Neural cell (in vitro differentiated cells): ENCODE measurements at regions not wholly inside any gene's neighbourhood (a gene's known extent, or its start where the extent isn't known, plus 50 kb on each side); places are given as distances from the start of the nearest gene placed in this dataset.

ENCODE experiments used
- H2AFZ ChIP-seq: fragments of 200-600, 300-800 bp; sonication (generic), shearing (Covaris generic); 2 replicates; pipeline ENCODE4 v1.6.0; 2014; ENCODE audit warnings: low read depth, mild to moderate bottlenecking, antibody characterized with exemption, low read length, moderate library complexity
- H3F3A ChIP-seq: fragments of 200-600 bp; shearing (Covaris generic); 2 replicates; pipeline ENCODE4 v1.6.1; 2016; ENCODE audit warnings: mild to moderate bottlenecking, moderate library complexity, mixed read lengths, antibody characterized with exemption, low read length; ENCODE audit not compliant: insufficient read depth, poor library complexity, severe bottlenecking
- H3K27ac ChIP-seq: fragments of 200-600, 300-800 bp; sonication (generic), shearing (Covaris generic); 2 replicates; pipeline ENCODE4 v1.5.1; 2014; ENCODE audit warnings: mild to moderate bottlenecking, low read length, moderate library complexity
- H3K27me3 ChIP-seq: fragments of 300-800, 200-600 bp; sonication (generic), shearing (Covaris generic); 2 replicates; pipeline ENCODE4 v1.6.0; 2014; ENCODE audit warnings: mild to moderate bottlenecking, low read depth, low read length, moderate library complexity; ENCODE audit not compliant: insufficient read depth
- H3K36me3 ChIP-seq: fragments of 300-800, 200-600 bp; sonication (generic), shearing (Covaris generic); 2 replicates; pipeline ENCODE4 v1.5.1; 2014; ENCODE audit warnings: mild to moderate bottlenecking, antibody characterized with exemption, low read length, moderate library complexity; ENCODE audit not compliant: insufficient read depth
- H3K4me2 ChIP-seq: fragments of 300-800, 200-600 bp; sonication (generic), shearing (Covaris generic); 2 replicates; pipeline ENCODE4 v1.6.0; 2014; ENCODE audit warnings: mild to moderate bottlenecking, low read length
- H3K4me3 ChIP-seq: fragments of 300-800, 200-600 bp; sonication (generic), shearing (Covaris generic); 2 replicates; pipeline ENCODE4 v1.5.1; 2014; ENCODE audit warnings: mild to moderate bottlenecking, low read length, moderate library complexity
- H3K79me2 ChIP-seq: fragments of 200-600 bp; shearing (Covaris generic); replicated peaks from 2 replicates; pipeline ENCODE4 v1.6.0; 2014; ENCODE audit warnings: mild to moderate bottlenecking, low read length, moderate library complexity; ENCODE audit not compliant: insufficient read depth
- H3K9ac ChIP-seq: fragments of 300-800, 200-600 bp; sonication (generic), shearing (Covaris generic); 2 replicates; pipeline ENCODE4 v1.6.1; 2016; ENCODE audit warnings: mild to moderate bottlenecking, low read length, mixed read lengths
- H3K9me2 ChIP-seq: fragments of 200-600 bp; shearing (Covaris generic); 2 replicates; pipeline ENCODE4 v1.6.1; 2016; ENCODE audit warnings: mild to moderate bottlenecking, low read length, mixed read lengths; ENCODE audit not compliant: insufficient read depth
- H3K9me3 ChIP-seq: fragments of 200-600, 300-800 bp; sonication (generic), shearing (Covaris generic); 2 replicates; pipeline ENCODE4 v1.6.1; 2016; ENCODE audit warnings: mild to moderate bottlenecking, mixed run types, low read length, moderate library complexity, mixed read lengths
- H4K20me1 ChIP-seq: fragments of 200-600 bp; shearing (Covaris generic); 2 replicates; pipeline ENCODE4 v1.6.1; 2016; ENCODE audit warnings: mild to moderate bottlenecking, mixed run types; ENCODE audit not compliant: insufficient read depth
- CTCF ChIP-seq: fragments of 450-650 bp; IDR thresholded peaks from 2 replicates; pipeline ENCODE4 v1.5.1; 2014; ENCODE audit warnings: antibody characterized with exemption, mild to moderate bottlenecking, moderate library complexity; ENCODE audit not compliant: poor library complexity, severe bottlenecking
- EP300 ChIP-seq: fragments of 450-650 bp; conservative IDR thresholded peaks from 2 replicates; pipeline ENCODE4 v1.6.1; 2014; ENCODE audit warnings: antibody characterized with exemption, mild to moderate bottlenecking, moderate library complexity; ENCODE audit not compliant: poor library complexity, severe bottlenecking
- EZH2 ChIP-seq: fragments of 200-600, 300-800 bp; shearing (Covaris generic), sonication (generic); IDR thresholded peaks from 2 replicates; pipeline ENCODE4 v1.6.1; 2014; ENCODE audit warnings: antibody characterized with exemption, low read length, borderline replicate concordance, mild to moderate bottlenecking; ENCODE audit not compliant: insufficient read depth, poor library complexity, severe bottlenecking
- MXI1 ChIP-seq: fragments of 450-650 bp; conservative IDR thresholded peaks from 2 replicates; pipeline ENCODE4 v1.6.1; 2014; ENCODE audit warnings: antibody characterized with exemption, mild to moderate bottlenecking; ENCODE audit not compliant: poor library complexity, severe bottlenecking
- POLR2AphosphoS5 ChIP-seq: IDR thresholded peaks from 2 replicates; pipeline ENCODE4 v1.6.1; 2012
- RAD21 ChIP-seq: fragments of 450-650 bp; conservative IDR thresholded peaks from 2 replicates; pipeline ENCODE4 v1.6.1; 2014; ENCODE audit warnings: antibody characterized with exemption, mild to moderate bottlenecking, moderate library complexity
- REST ChIP-seq: IDR thresholded peaks from 2 replicates; pipeline ENCODE4 v1.6.1; 2012; ENCODE audit warnings: borderline replicate concordance
- SMC3 ChIP-seq: fragments of 450-650 bp; conservative IDR thresholded peaks from 2 replicates; pipeline ENCODE4 v1.6.1; 2014; ENCODE audit warnings: antibody characterized with exemption, mild to moderate bottlenecking, moderate library complexity; ENCODE audit not compliant: poor library complexity
- TAF1 ChIP-seq: IDR thresholded peaks from 2 replicates; pipeline ENCODE4 v1.6.1; 2012; ENCODE audit warnings: low read depth

GRCh38 chr2:174692256-174692919 is 71.9 kb downstream of the CHRNA1 start:
- no peaks in the 10 kb centered on the region for H3K36me3 ChIP-seq
- no peaks in the 10 kb centered on the region for H4K20me1 ChIP-seq
- H3K4me3 ChIP-seq = no peak overlapping the region
- no peaks in the 10 kb centered on the region for H3K27me3 ChIP-seq
- H3K9me2 ChIP-seq = no peaks in the 10 kb centered on the region
- no peaks in the 10 kb centered on the region for H3K9me3 ChIP-seq
- no peak overlapping the region for H3K27ac ChIP-seq
- no peak overlapping the region for H3K4me2 ChIP-seq
- no peak overlapping the region for H3K9ac ChIP-seq
- no peak for TF ChIP-seq TAF1
- no peak for TF ChIP-seq POLR2AphosphoS5
- no peak for TF ChIP-seq REST
- TF ChIP-seq SMC3 = no peak
- no peak for TF ChIP-seq MXI1
- TF ChIP-seq EP300 = no peak
- no peak for TF ChIP-seq CTCF
- no peak for TF ChIP-seq RAD21
- TF ChIP-seq EZH2 = no peak
- no peak overlapping the region for H2AFZ ChIP-seq
- no peaks in the 10 kb centered on the region for H3F3A ChIP-seq
- no peaks in the 10 kb centered on the region for H3K79me2 ChIP-seq

DNA sequence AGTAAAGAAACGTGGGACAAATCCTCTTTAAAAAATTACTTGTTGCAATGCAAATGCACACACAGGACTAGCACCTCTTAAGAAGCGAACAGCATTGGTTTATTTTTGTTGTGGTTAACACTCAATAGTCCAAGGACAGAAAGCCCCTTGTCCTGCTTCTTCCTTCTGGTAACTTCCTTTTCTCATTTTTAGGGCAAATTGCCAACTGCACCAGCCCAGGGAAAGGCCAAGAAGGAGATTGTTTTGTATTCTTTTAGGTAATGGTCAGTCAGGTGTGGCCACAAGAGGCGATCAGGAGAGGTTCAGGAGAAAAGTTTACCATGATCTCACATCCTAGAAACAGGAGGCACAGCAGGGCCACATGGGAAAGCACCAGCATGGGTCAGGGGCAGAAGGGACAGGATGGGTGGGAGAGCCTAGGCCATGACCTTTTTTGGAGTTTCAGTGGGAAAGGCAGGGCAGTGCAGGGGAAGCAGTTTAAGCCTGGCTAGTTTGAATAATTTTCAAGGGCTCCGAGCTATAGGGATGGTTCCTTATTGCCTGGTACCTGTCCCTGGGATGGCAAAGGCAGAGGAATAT is 73.0 kb downstream of the CHRNA1 start:
- Histone ChIP-seq H3F3A (no peaks in the 10 kb centered on the region), H3K9ac (no peak overlapping the region), H4K20me1 (no peaks in the 10 kb centered on the region), H3K9me2 (no peaks in the 10 kb centered on the region), H3K4me2 (no peak overlapping the region), H3K27me3 (no peaks in the 10 kb centered on the region), H2AFZ (no peak overlapping the region), H3K9me3 (no peaks in the 10 kb centered on the region), H3K4me3 (no peak overlapping the region), H3K27ac (no peak overlapping the region), H3K36me3 (no peaks in the 10 kb centered on the region), H3K79me2 (no peaks in the 10 kb centered on the region)
- TF ChIP-seq EZH2 = no peak
